Right lobe of liver (tissue), 6 donors: ENCODE measurements at regions not wholly inside any gene's neighbourhood (a gene's known extent, or its start where the extent isn't known, plus 50 kb on each side); places are given as distances from the start of the nearest gene placed in this dataset.

Experiments
- ATAC-seq, 4 donors: fragments of 200-7000 bp; cut with Tn5 transposase; one replicate each; pipeline ENCODE4 v1.9.1; 2020; ENCODE audit warnings: mild to moderate bottlenecking in 4 of 4, moderate library complexity in 4 of 4
- DNase-seq, 3 donors: peaks; one replicate each; pipeline ENCODE4 v3.0.0-alpha.2; 2020
- H3K27ac ChIP-seq, 3 donors: fragments of 200-600 bp; one replicate each; pipeline ENCODE4 v1.8.0; 2022
- H3K27me3 ChIP-seq, 2 donors: fragments of 200-600 bp; one replicate each; pipeline ENCODE4 v1.8.0; 2022
- H3K36me3 ChIP-seq, 4 donors: fragments of 200-600 bp; sonication (generic) in 1 of 4; one replicate each; pipeline versions ENCODE4 v1.5.1 to v1.8.0; 2017 to 2022; ENCODE audit warnings: control low read depth in 1 of 4
- H3K4me1 ChIP-seq, 4 donors: fragments of 200-600 bp; sonication (generic) in 1 of 4; one replicate each; pipeline versions ENCODE4 v1.5.1 to v1.8.0; 2017 to 2022; ENCODE audit warnings: control low read depth in 1 of 4
- H3K4me3 ChIP-seq, 3 donors: fragments of 200-600 bp; one replicate each; pipeline ENCODE4 v1.8.0; 2022
- H3K9me3 ChIP-seq, 4 donors: fragments of 200-600 bp; sonication (generic) in 1 of 4; one replicate each; pipeline versions ENCODE4 v1.5.1 to v1.8.0; 2017 to 2022; ENCODE audit warnings: control low read depth in 1 of 4
- CTCF ChIP-seq, 4 donors: fragments of 200-600 bp in 3 of 4; fragments of 450-650 bp in 1 of 4; IDR thresholded peaks; one replicate each; pipeline versions ENCODE4 v1.5.1 to v1.8.0; 2016 to 2022; ENCODE audit warnings: antibody characterized with exemption in 4 of 4, mild to moderate bottlenecking in 2 of 4
- POLR2A ChIP-seq: fragments of 450-650 bp; IDR thresholded peaks from one replicate; pipeline ENCODE4 v1.6.1; 2017; ENCODE audit warnings: antibody characterized with exemption, mild to moderate bottlenecking
- WGBS: methylation state at CpG from one replicate; pipeline ENCODE4 v1.1.6; 2018; ENCODE audit warnings: low coverage, low lambda C conversion rate; ENCODE audit not compliant: insufficient coverage; ENCODE audit errors: missing lambda C conversion rate; 5-methylcytosine and 5-hydroxymethylcytosine counted together
- intact Hi-C, 2 donors: fragments of 100-400 bp; cut with DNase I; formaldehyde crosslinking; loops; one replicate each; pipeline versions ENCODE4 v1.11.2 to v1.14.1; 2022
- donor health status: DM: no; HTN: yes; CAD: no.
- donor health status: DM: no; HTN: no; CAD: no.
- donor health status: DM: no; HTN: no; CAD: no.
- donor health status: DM: no; HTN: yes; CAD: no.
- donor health status: DM: no; HTN: yes; CAD: no.

GRCh38 chr6:98590997-98591396, 243.4 kb upstream of the POU3F2 start:
- DNase-seq (no peak), ATAC-seq (no peak)
- Histone ChIP-seq H3K27me3 (no peaks in the 10 kb centered on the region), H3K4me1 (no peaks in the 10 kb centered on the region), H3K9me3 (no peaks in the 10 kb centered on the region), H3K27ac (no peak overlapping the region), H3K36me3 (no peaks in the 10 kb centered on the region), H3K4me3 (no peak overlapping the region)
- intact Hi-C loops: no loop called here
- 60% methylated on average over 1 of the region's 2 CpGs for WGBS
- TF ChIP-seq CTCF (IDR thresholded peaks at IDR 0.05) (no peak), POLR2A (no peak)

- no peak for DNase-seq
- Histone ChIP-seq H3K27me3 (no peaks in the 10 kb centered on the region), H3K4me3 (no peak overlapping the region), H3K36me3 (no peaks in the 10 kb centered on the region), H3K27ac (no peak overlapping the region), H3K9me3 (no peaks in the 10 kb centered on the region), H3K4me1 (no peaks in the 10 kb centered on the region)
- 49% methylated on average over 2 of the region's 2 CpGs for WGBS
- intact Hi-C loops: no loop called here
- no peak for ATAC-seq
- TF ChIP-seq POLR2A (no peak), CTCF (IDR thresholded peaks at IDR 0.05) (no peak)
These were observed 240.7 kb upstream of the POU3F2 start for GRCh38 chr6:98593676-98594075.

GRCh38 chr6:98601716-98602115, 232.7 kb upstream of the POU3F2 start:
- intact Hi-C loops: no loop called here
- no peak overlapping the region for H3K4me3 ChIP-seq
- DNase-seq (no peak), ATAC-seq (no peak)
- no peaks in the 10 kb centered on the region for H3K4me1 ChIP-seq
- no peak for TF ChIP-seq CTCF (IDR thresholded peaks at IDR 0.05)
- no peak for TF ChIP-seq POLR2A
- WGBS: 36% methylated on average over 5 of the region's 5 CpGs
- no peak overlapping the region for H3K27ac ChIP-seq
- H3K36me3 ChIP-seq: no peaks in the 10 kb centered on the region
- H3K27me3 ChIP-seq: no peaks in the 10 kb centered on the region
- no peaks in the 10 kb centered on the region for H3K9me3 ChIP-seq

- intact Hi-C loops: no loop called here
- Histone ChIP-seq H3K27me3 (no peaks in the 10 kb centered on the region), H3K27ac (no peak overlapping the region), H3K4me1 (no peaks in the 10 kb centered on the region), H3K36me3 (no peaks in the 10 kb centered on the region), H3K4me3 (no peak overlapping the region), H3K9me3 (no peaks in the 10 kb centered on the region)
- no peak for ATAC-seq
- no peak for DNase-seq
- TF ChIP-seq POLR2A (no peak), CTCF (IDR thresholded peaks at IDR 0.05) (no peak)
- 33% methylated on average over 1 of the region's 1 CpG for WGBS
These were observed 228.7 kb upstream of the POU3F2 start for GRCh38 chr6:98605705-98606104.

- intact Hi-C loops: no loop called here
- Histone ChIP-seq H3K36me3 (no peaks in the 10 kb centered on the region), H3K4me3 (no peak overlapping the region), H3K4me1 (no peaks in the 10 kb centered on the region), H3K27ac (no peak overlapping the region), H3K27me3 (no peaks in the 10 kb centered on the region), H3K9me3 (no peaks in the 10 kb centered on the region)
- ATAC-seq (no peak), DNase-seq (no peak)
- TF ChIP-seq POLR2A (no peak), CTCF (IDR thresholded peaks at IDR 0.05) (no peak)
- WGBS: 67% methylated on average over 4 of the region's 4 CpGs
These were observed 207.1 kb upstream of the POU3F2 start for GRCh38 chr6:98627129-98627775.
